AG04450 (cell line): ENCODE measurements at regions not wholly inside any gene's neighbourhood (a gene's known extent, or its start where the extent isn't known, plus 50 kb on each side); places are given as distances from the start of the nearest gene placed in this dataset.

Experiments
- CTCF ChIA-PET: fragments of 300-600, 350-600 bp; formaldehyde crosslinking; extraction: SDS; loops from one replicate; lab custom pipeline; 2022; ENCODE audit warnings: antibody characterized with exemption, inconsistent platforms; lab: Charles Lee
- POLR2A ChIA-PET: fragments of 350-600 bp; formaldehyde crosslinking; extraction: SDS; loops from one replicate; lab custom pipeline; 2021; ENCODE audit warnings: antibody characterized with exemption, inconsistent platforms; lab: Yijun Ruan, JAX
- DNase-seq: peaks from one replicate; pipeline ENCODE4 v3.0.0-alpha.2; 2011; ENCODE audit warnings: low read depth, low spot score
- H3K27ac ChIP-seq: one replicate; pipeline ENCODE4 v1.5.1; 2012; ENCODE audit warnings: low read depth, low read length, control low read depth
- H3K27me3 ChIP-seq: one replicate; pipeline ENCODE4 v1.6.0; 2012; ENCODE audit warnings: low read length; ENCODE audit not compliant: control insufficient read depth, insufficient read depth
- H3K4me3 ChIP-seq: 2 replicates; pipeline ENCODE4 v1.5.1; 2011; ENCODE audit warnings: mild to moderate bottlenecking, low read depth, low read length, control low read depth
- H3K9me3 ChIP-seq: 2 replicates; pipeline ENCODE4 v1.5.1; 2012; ENCODE audit warnings: low read length; ENCODE audit not compliant: control insufficient read depth, insufficient read depth
- TF ChIP-seq, protein P1 (sequence below): IDR thresholded peaks from 2 replicates; pipeline ENCODE4 v1.5.1; 2011; ENCODE audit warnings: low read depth, low read length, control low read depth, inconsistent platforms

GRCh38 chr18:79608069-79608468 is 71.5 kb upstream of the CTDP1 start:
- no peak for DNase-seq
- POLR2A ChIA-PET = no interaction called here
- H3K4me3 ChIP-seq = no peak overlapping the region

DNA sequence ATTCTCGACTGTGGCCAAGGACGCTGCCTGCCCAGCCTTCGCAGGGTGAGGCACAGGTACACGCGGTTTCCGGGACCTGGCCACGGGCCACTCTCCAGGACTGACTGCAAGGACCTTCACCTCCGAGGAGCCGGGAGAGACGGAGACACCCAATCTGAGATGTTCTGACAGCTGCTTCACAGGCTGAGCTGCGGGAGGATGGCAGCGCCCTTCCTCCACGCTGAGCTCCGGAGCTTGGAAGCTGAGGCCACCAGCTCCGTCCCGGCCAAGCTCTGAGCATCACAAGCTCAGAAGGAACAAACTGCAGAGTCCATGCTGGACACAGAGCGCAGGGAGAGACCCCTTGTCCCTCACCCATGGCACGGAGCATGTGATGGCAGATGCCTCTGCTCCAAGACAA is 71.1 kb upstream of the CTDP1 start:
- no peaks in the 10 kb centered on the region for H3K27me3 ChIP-seq
- POLR2A ChIA-PET = no interaction called here
- no peak for DNase-seq
- H3K9me3 ChIP-seq = no peaks in the 10 kb centered on the region; the same call in 1 of the 2 replicates
- CTCF ChIA-PET = no interaction called here
- no peak overlapping the region for H3K4me3 ChIP-seq
- TF ChIP-seq, protein P1, sequence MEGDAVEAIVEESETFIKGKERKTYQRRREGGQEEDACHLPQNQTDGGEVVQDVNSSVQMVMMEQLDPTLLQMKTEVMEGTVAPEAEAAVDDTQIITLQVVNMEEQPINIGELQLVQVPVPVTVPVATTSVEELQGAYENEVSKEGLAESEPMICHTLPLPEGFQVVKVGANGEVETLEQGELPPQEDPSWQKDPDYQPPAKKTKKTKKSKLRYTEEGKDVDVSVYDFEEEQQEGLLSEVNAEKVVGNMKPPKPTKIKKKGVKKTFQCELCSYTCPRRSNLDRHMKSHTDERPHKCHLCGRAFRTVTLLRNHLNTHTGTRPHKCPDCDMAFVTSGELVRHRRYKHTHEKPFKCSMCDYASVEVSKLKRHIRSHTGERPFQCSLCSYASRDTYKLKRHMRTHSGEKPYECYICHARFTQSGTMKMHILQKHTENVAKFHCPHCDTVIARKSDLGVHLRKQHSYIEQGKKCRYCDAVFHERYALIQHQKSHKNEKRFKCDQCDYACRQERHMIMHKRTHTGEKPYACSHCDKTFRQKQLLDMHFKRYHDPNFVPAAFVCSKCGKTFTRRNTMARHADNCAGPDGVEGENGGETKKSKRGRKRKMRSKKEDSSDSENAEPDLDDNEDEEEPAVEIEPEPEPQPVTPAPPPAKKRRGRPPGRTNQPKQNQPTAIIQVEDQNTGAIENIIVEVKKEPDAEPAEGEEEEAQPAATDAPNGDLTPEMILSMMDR = no peak
- no peak overlapping the region for H3K27ac ChIP-seq

More at GRCh38 chr18:79608069-79608468, 71.5 kb upstream of the CTDP1 start:
- H3K9me3 ChIP-seq = no peaks in the 10 kb centered on the region; the same call in 1 of the 2 replicates
- peaks cover 2% of the 10 kb centered on the region for H3K27me3 ChIP-seq
- TF ChIP-seq, protein P1 = no peak
- H3K27ac ChIP-seq = no peak overlapping the region
- CTCF ChIA-PET = no interaction called here

GRCh38 chr18:79608999-79609461 is 70.6 kb upstream of the CTDP1 start:
- POLR2A ChIA-PET = no interaction called here
- no peak overlapping the region for H3K27ac ChIP-seq

DNA sequence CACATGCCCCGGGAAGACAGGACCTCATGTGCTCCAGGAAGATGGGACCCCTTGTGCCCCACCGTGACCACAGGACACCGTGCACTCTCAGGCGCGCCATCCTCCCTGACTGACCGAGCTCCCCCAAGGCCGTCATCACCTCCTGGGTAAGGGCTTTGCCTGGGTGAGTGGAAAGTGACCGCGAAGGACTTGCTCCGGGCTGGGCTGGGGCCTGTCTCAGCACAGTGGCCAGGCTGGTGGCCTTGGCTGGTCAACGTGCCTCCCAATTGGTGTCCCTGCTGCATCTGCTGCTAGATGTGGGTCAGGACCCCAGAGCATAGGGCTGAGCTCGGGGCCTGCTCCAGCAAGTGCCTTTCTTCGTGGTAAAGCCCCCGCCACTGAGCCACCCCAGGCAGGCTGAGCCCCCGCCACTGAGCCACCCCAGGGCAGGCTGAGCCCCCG is 69.7 kb upstream of the CTDP1 start:
- Histone ChIP-seq H3K9me3 (no peaks in the 10 kb centered on the region; the same call in 1 of the 2 replicates), H3K4me3 (no peak overlapping the region), H3K27ac (no peak overlapping the region), H3K27me3 (peaks cover 2% of the 10 kb centered on the region)
- ChIA-PET POLR2A (no interaction called here), CTCF (no interaction called here)
- DNase-seq = no peak
- TF ChIP-seq, protein P1 = no peak

More at GRCh38 chr18:79608999-79609461, 70.6 kb upstream of the CTDP1 start:
- Histone ChIP-seq H3K4me3 (no peak overlapping the region), H3K9me3 (no peaks in the 10 kb centered on the region; the same call in 1 of the 2 replicates), H3K27me3 (no peaks in the 10 kb centered on the region)
- TF ChIP-seq, protein P1 = no peak
- CTCF ChIA-PET = no interaction called here
- no peak for DNase-seq

DNA sequence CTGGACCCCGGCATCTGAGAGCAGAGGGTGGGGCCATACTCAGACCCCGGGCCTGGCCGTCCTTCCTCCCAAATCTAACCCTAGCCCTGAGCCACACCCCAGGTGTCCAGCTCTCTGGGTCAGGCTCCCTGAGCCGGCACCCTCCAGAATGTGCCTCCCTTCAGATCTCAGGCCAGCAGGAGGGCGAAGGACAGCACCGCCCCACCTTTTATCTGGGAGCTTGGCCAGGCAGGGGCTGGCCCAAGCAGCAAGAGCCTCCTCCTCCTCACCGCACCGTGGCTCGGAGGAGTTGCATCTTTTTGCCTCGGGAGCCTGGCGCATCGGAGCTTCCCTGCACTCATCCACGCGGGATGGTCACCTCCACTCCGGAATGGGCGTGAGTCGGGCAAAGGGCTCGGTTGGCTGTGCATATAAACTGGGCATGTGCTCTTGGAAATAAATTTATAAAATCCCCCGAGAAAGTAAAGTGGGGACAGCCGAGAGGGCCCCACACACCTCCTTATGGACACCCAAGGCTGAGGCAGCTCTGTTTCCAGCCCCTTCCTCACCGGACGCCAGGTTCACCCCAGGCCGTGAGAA is 69.1 kb upstream of the CTDP1 start:
- TF ChIP-seq, protein P1 = no peak
- peaks cover 4% of the 10 kb centered on the region for H3K27me3 ChIP-seq
- H3K4me3 ChIP-seq = no peak overlapping the region
- POLR2A ChIA-PET = no interaction called here
- no peak overlapping the region for H3K27ac ChIP-seq
- no peaks in the 10 kb centered on the region; the same call in 1 of the 2 replicates for H3K9me3 ChIP-seq
- no peak for DNase-seq
- CTCF ChIA-PET = no interaction called here
